GM21528 (cell line): ENCODE measurements at regions not wholly inside any gene's neighbourhood (a gene's known extent, or its start where the extent isn't known, plus 50 kb on each side); places are given as distances from the start of the nearest gene placed in this dataset.
"Not testable (repeated sequence)": the region's sequence is repeated elsewhere in the genome, so short reads cannot be mapped to it uniquely, and the experiment has no call there.

Experiments
- ATAC-seq: cut with Tn5 transposase; IDR thresholded peaks from one replicate; pipeline ENCODE4 v1.9.1; 2021; ENCODE audit warnings: mild to moderate bottlenecking, moderate library complexity; ENCODE audit not compliant: unreplicated experiment, low FRiP score

GRCh38 chr4:188430384-188430783 is 291.1 kb downstream of the TRIML1 start:
- no peak for ATAC-seq

GRCh38 chr4:188432328-188432727 is 293.1 kb downstream of the TRIML1 start:
- ATAC-seq: no peak

- ATAC-seq: no peak
These were observed 294.6 kb downstream of the TRIML1 start for GRCh38 chr4:188433741-188434315.

GRCh38 chr4:188434643-188435042 is 295.4 kb downstream of the TRIML1 start:
- no peak for ATAC-seq

- ATAC-seq: no peak
These were observed 296.1 kb downstream of the TRIML1 start for GRCh38 chr4:188435381-188435780.

- no peak for ATAC-seq
These were observed 298.3 kb downstream of the TRIML1 start for GRCh38 chr4:188437535-188437934.

- ATAC-seq: not testable (repeated sequence)
These were observed 299.2 kb downstream of the TRIML1 start for GRCh38 chr4:188438391-188438824.

GRCh38 chr4:188439641-188440311 is 300.5 kb downstream of the TRIML1 start:
- ATAC-seq: no peak

GRCh38 chr4:188444500-188444899 is 305.3 kb downstream of the TRIML1 start:
- ATAC-seq: no peak

GRCh38 chr4:188448996-188449395 is 309.8 kb downstream of the TRIML1 start:
- not testable (repeated sequence) for ATAC-seq

GRCh38 chr4:188450571-188450970 is 311.3 kb downstream of the TRIML1 start:
- no peak for ATAC-seq

GRCh38 chr4:188452097-188452496 is 312.9 kb downstream of the TRIML1 start:
- ATAC-seq: no peak

GRCh38 chr4:188454575-188454974 is 315.3 kb downstream of the TRIML1 start:
- no peak for ATAC-seq

- no peak for ATAC-seq
These were observed 316.0 kb downstream of the TRIML1 start for GRCh38 chr4:188455062-188455752.

GRCh38 chr4:188459381-188459780 is 320.1 kb downstream of the TRIML1 start:
- no peak for ATAC-seq

- no peak for ATAC-seq
These were observed 324.7 kb downstream of the TRIML1 start for GRCh38 chr4:188463909-188464308.

- ATAC-seq: no peak
These were observed 326.8 kb downstream of the TRIML1 start for GRCh38 chr4:188466001-188466400.

GRCh38 chr4:188484256-188484655 is 345.0 kb downstream of the TRIML1 start:
- ATAC-seq: no peak

- ATAC-seq: no peak
These were observed 346.7 kb downstream of the TRIML1 start for GRCh38 chr4:188485906-188486305.

- ATAC-seq: no peak
These were observed 353.6 kb downstream of the TRIML1 start for GRCh38 chr4:188492886-188493285.

- ATAC-seq: no peak
These were observed 355.9 kb downstream of the TRIML1 start for GRCh38 chr4:188495169-188495568.

- no peak for ATAC-seq
These were observed 372.2 kb downstream of the TRIML1 start for GRCh38 chr4:188511431-188511830.
